ENCODE measurements at regions not wholly inside any gene's neighbourhood (a gene's known extent, or its start where the extent isn't known, plus 50 kb on each side); places are given as distances from the start of the nearest gene placed in this dataset.

DNA sequence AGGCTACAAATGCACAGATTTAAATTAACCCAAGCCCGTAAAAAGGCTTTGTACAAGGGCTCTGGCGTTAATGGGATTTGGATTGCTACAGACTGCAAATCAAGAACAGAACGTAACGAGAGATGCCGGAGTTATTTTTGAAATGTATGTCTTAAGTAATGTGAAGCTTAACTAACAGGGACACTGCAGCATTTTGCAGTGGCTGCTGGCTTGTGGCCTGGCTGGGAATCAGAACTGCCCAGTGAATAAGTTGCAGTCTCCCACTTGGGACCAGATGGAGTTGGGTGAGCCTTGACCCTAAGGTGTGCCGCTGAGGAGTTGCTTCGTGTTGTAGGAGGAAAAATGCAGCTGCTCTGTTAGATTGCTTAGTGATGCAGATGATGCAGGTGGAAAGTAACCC, 318.4 kb downstream of the DHX15 start (continued):
- TF ChIP-seq, protein P1, sequence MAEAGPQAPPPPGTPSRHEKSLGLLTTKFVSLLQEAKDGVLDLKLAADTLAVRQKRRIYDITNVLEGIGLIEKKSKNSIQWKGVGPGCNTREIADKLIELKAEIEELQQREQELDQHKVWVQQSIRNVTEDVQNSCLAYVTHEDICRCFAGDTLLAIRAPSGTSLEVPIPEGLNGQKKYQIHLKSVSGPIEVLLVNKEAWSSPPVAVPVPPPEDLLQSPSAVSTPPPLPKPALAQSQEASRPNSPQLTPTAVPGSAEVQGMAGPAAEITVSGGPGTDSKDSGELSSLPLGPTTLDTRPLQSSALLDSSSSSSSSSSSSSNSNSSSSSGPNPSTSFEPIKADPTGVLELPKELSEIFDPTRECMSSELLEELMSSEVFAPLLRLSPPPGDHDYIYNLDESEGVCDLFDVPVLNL (CRISPR knock-in tag; IDR thresholded peaks at IDR 0.05; ENCODE audit: borderline replicate concordance, low read depth) = no peak
- TF ChIP-seq SOX15 (CRISPR knock-in tag; IDR thresholded peaks at IDR 0.05) (no peak), FOXK1 (CRISPR knock-in tag; IDR thresholded peaks at IDR 0.05) (no peak), ZNF317 (CRISPR knock-in tag; IDR thresholded peaks at IDR 0.05; ENCODE audit: borderline replicate concordance, low read depth) (no peak), ZBTB21 (CRISPR knock-in tag; IDR thresholded peaks at IDR 0.05; ENCODE audit: borderline replicate concordance) (no peak), OVOL2 (CRISPR knock-in tag; IDR thresholded peaks at IDR 0.05; ENCODE audit: borderline replicate concordance) (no peak), ATF1 (CRISPR knock-in tag; IDR thresholded peaks at IDR 0.05) (no peak)
- TF ChIP-seq, protein P2, sequence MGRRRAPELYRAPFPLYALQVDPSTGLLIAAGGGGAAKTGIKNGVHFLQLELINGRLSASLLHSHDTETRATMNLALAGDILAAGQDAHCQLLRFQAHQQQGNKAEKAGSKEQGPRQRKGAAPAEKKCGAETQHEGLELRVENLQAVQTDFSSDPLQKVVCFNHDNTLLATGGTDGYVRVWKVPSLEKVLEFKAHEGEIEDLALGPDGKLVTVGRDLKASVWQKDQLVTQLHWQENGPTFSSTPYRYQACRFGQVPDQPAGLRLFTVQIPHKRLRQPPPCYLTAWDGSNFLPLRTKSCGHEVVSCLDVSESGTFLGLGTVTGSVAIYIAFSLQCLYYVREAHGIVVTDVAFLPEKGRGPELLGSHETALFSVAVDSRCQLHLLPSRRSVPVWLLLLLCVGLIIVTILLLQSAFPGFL (CRISPR knock-in tag; IDR thresholded peaks at IDR 0.05; ENCODE audit: borderline replicate concordance) = no peak
- TF ChIP-seq, protein P3, sequence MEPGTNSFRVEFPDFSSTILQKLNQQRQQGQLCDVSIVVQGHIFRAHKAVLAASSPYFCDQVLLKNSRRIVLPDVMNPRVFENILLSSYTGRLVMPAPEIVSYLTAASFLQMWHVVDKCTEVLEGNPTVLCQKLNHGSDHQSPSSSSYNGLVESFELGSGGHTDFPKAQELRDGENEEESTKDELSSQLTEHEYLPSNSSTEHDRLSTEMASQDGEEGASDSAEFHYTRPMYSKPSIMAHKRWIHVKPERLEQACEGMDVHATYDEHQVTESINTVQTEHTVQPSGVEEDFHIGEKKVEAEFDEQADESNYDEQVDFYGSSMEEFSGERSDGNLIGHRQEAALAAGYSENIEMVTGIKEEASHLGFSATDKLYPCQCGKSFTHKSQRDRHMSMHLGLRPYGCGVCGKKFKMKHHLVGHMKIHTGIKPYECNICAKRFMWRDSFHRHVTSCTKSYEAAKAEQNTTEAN (CRISPR knock-in tag; IDR thresholded peaks at IDR 0.05) = no peak
- TF ChIP-seq, protein P4, sequence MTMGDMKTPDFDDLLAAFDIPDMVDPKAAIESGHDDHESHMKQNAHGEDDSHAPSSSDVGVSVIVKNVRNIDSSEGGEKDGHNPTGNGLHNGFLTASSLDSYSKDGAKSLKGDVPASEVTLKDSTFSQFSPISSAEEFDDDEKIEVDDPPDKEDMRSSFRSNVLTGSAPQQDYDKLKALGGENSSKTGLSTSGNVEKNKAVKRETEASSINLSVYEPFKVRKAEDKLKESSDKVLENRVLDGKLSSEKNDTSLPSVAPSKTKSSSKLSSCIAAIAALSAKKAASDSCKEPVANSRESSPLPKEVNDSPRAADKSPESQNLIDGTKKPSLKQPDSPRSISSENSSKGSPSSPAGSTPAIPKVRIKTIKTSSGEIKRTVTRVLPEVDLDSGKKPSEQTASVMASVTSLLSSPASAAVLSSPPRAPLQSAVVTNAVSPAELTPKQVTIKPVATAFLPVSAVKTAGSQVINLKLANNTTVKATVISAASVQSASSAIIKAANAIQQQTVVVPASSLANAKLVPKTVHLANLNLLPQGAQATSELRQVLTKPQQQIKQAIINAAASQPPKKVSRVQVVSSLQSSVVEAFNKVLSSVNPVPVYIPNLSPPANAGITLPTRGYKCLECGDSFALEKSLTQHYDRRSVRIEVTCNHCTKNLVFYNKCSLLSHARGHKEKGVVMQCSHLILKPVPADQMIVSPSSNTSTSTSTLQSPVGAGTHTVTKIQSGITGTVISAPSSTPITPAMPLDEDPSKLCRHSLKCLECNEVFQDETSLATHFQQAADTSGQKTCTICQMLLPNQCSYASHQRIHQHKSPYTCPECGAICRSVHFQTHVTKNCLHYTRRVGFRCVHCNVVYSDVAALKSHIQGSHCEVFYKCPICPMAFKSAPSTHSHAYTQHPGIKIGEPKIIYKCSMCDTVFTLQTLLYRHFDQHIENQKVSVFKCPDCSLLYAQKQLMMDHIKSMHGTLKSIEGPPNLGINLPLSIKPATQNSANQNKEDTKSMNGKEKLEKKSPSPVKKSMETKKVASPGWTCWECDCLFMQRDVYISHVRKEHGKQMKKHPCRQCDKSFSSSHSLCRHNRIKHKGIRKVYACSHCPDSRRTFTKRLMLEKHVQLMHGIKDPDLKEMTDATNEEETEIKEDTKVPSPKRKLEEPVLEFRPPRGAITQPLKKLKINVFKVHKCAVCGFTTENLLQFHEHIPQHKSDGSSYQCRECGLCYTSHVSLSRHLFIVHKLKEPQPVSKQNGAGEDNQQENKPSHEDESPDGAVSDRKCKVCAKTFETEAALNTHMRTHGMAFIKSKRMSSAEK (CRISPR knock-in tag; IDR thresholded peaks at IDR 0.05; ENCODE audit: borderline replicate concordance) = no peak
- TF ChIP-seq, protein P5, sequence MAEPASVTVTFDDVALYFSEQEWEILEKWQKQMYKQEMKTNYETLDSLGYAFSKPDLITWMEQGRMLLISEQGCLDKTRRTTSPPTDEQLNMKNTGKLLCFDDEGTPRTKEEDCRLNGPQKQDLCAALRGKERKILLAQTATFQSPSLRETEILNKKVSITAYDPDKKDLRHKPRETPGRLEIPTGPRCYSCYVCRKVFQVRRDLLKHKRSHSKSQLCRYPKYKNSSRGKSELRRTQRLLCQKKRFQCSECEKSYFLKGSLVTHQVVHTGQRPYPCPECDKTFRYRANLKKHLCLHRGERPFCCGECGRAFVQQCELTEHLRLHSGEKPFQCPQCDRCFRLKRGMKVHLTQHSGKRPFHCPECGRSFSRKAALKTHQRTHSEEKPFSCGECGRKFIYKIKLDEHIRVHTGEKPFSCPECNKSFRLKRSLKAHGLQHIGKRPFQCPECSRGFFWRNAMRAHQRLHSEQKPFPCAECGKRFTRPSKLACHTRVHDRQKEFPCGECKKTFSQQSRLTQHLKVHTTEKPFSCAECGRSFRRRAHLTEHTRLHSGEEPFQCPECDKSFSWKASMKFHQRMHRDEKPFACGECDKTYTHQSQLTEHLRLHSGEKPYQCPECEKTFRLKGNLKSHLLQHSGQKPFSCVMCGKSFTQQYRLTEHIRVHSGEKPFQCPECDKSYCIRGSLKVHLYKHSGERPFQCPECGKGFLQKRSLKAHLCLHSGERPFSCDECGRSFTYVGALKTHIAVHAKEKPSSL (CRISPR knock-in tag; conservative IDR thresholded peaks at IDR 0.05) = no peak

DNA sequence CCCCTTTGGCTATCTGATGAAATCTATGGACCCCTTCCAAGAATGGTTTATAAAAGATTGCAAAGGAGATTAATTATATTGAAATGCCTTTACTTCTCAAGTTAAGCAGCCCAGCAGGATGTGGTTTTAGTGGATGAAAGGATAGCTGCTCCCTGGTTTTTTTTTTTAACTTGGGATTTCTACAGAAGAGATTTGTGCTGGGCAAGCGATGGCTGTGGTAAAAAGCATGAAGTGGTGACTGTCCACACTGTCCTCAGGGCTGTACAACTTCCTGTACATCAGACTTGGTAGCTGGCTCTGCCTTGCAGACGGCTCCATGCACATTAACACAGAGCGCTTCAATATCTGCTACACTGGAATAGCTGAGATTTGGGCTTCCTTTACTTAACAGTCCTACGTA, 321.7 kb downstream of the DHX15 start:
- H3K27ac Mint-ChIP-seq = no peak overlapping the region; the same call in 1 of the 2 replicates
- H3K9me3 Mint-ChIP-seq = 0 out of 2 replicates have a peak, but pooled peaks cover 3% of the 10 kb centered on the region
- ATAC-seq (no peak), DNase-seq (ENCODE audit: low spot score) (no peak)
- peaks cover 43% of the 10 kb centered on the region for H3K4me1 Mint-ChIP-seq
- peaks cover 2% of the 10 kb centered on the region; the same call in 1 of the 2 replicates for H3K27me3 Mint-ChIP-seq (ENCODE audit: low read depth)
- POLR2A ChIA-PET = interaction anchor here (0.6 kb wide), 1 partner anchor 873 kb away, joined by 3 read pairs; no protein-coding TSS in a partner anchor
- CTCF ChIA-PET = no interaction called here
- H3K36me3 Mint-ChIP-seq = no peaks in the 10 kb centered on the region
- H3K4me3 Mint-ChIP-seq = no peak overlapping the region
- TF ChIP-seq NR1H2 (CRISPR knock-in tag; IDR thresholded peaks at IDR 0.05) = no peak
- no peak for TF ChIP-seq ZNF671 (CRISPR knock-in tag; IDR thresholded peaks at IDR 0.05)
- TF ChIP-seq SOX15 (CRISPR knock-in tag; IDR thresholded peaks at IDR 0.05) = no peak
